Cardiac muscle cell (in vitro differentiated cells and primary cell): ENCODE measurements at regions not wholly inside any gene's neighbourhood (a gene's known extent, or its start where the extent isn't known, plus 50 kb on each side); places are given as distances from the start of the nearest gene placed in this dataset.
"Not testable (repeated sequence)": the region's sequence is repeated elsewhere in the genome, so short reads cannot be mapped to it uniquely, and the experiment has no call there.

Source experiments
- DNase-seq, 2 donors: peaks; one replicate each; pipeline versions ENCODE4 v3.0.0 to v3.0.0-alpha.2; 2010 to 2017; ENCODE audit warnings: low read depth in 1 of 2, low spot score in 1 of 2
- H3K27ac ChIP-seq: fragments of 200-600 bp; sonication (generic); 2 replicates; pipeline ENCODE4 v1.5.1; 2016
- H3K27me3 ChIP-seq: fragments of 200-600 bp; sonication (generic); 2 replicates; pipeline ENCODE4 v1.6.0; 2016; ENCODE audit warnings: control low read depth
- H3K36me3 ChIP-seq: fragments of 200-600 bp; sonication (generic); 2 replicates; pipeline ENCODE4 v1.5.1; 2016; ENCODE audit warnings: control low read depth
- H3K4me1 ChIP-seq: fragments of 200-600 bp; sonication (generic); 2 replicates; pipeline ENCODE4 v1.8.1; 2017; ENCODE audit warnings: low read depth, mild to moderate bottlenecking, mixed run types
- H3K4me3 ChIP-seq: fragments of 200-600 bp; sonication (generic); 2 replicates; pipeline ENCODE4 v1.5.1; 2016; ENCODE audit warnings: mild to moderate bottlenecking
- H3K9me3 ChIP-seq: fragments of 200-600 bp; sonication (generic); 2 replicates; pipeline ENCODE4 v1.5.1; 2017; ENCODE audit warnings: low read depth, mild to moderate bottlenecking, control low read depth
- TF ChIP-seq, protein P1 (sequence below): IDR thresholded peaks from 2 replicates; pipeline ENCODE4 v1.5.1; 2012; ENCODE audit warnings: low read depth, mild to moderate bottlenecking, low read length

DNA sequence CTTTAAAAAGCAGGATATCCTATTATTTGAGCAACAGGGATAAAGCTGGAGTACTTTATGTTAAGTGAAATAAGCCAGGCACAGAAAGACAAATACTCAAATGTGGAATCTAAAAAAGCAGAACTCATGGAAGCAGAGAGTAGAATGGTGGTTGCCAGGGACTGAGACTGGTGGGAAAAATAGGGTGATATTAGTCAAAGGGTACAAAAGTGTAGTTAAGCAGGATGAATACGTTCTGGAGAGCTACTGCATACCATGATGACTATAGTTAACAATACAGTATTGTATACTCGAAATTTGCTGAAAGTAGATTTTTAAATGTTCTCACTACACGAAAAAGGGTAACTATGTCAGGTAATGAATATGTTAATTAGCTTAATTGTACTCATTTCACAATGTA lies 125.5 kb upstream of the VSTM2A start:
- Histone ChIP-seq H3K36me3 (no peaks in the 10 kb centered on the region), H3K4me3 (no peak overlapping the region), H3K9me3 (no peaks in the 10 kb centered on the region), H3K4me1 (no peaks in the 10 kb centered on the region), H3K27ac (no peak overlapping the region), H3K27me3 (no peaks in the 10 kb centered on the region)
- TF ChIP-seq, protein P1, sequence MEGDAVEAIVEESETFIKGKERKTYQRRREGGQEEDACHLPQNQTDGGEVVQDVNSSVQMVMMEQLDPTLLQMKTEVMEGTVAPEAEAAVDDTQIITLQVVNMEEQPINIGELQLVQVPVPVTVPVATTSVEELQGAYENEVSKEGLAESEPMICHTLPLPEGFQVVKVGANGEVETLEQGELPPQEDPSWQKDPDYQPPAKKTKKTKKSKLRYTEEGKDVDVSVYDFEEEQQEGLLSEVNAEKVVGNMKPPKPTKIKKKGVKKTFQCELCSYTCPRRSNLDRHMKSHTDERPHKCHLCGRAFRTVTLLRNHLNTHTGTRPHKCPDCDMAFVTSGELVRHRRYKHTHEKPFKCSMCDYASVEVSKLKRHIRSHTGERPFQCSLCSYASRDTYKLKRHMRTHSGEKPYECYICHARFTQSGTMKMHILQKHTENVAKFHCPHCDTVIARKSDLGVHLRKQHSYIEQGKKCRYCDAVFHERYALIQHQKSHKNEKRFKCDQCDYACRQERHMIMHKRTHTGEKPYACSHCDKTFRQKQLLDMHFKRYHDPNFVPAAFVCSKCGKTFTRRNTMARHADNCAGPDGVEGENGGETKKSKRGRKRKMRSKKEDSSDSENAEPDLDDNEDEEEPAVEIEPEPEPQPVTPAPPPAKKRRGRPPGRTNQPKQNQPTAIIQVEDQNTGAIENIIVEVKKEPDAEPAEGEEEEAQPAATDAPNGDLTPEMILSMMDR = no peak
- DNase-seq = no peak

DNA sequence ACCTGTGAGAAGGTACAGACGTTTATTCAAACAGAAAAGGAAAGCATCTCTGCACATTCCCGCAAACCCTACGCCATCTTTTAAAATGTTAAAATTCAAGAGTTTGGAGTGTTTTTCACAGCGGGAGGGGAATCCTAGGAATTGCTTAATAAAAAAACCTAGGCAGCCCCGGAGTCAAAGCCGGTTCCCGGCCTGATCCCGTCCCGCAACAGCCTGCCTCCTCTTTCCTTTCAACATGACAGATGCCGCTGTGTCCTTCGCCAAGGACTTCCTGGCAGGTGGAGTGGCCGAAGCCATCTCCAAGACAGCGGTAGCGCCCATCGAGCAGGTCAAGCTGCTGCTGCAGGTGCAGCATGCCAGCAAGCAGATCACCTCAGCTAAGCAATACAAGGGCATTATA lies 123.0 kb upstream of the VSTM2A start:
- DNase-seq = no peak

DNA sequence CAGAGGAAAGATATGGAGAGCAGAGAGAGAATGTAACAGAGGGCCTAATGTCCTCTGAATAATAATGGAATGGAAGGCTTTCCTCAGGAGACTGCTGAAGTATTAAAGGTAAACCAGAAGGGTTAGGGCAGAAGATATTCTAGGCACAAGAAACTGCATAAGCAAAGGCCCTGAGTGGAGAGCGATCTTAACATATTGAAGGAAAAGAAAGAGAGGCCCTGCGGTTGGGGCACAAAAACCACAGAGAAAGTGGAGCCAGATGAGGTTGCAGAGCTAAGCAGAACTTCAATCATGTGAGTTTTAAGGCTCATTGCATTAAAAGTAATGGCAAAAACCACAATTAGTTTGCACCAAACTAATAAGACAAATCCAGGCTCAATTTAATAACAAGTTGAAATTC lies 115.8 kb upstream of the VSTM2A start:
- TF ChIP-seq, protein P1 = no peak
- no peaks in the 10 kb centered on the region for H3K4me1 ChIP-seq
- no peaks in the 10 kb centered on the region for H3K36me3 ChIP-seq
- H3K27me3 ChIP-seq = no peaks in the 10 kb centered on the region
- H3K4me3 ChIP-seq = no peak overlapping the region
- no peaks in the 10 kb centered on the region for H3K9me3 ChIP-seq
- DNase-seq = no peak
- H3K27ac ChIP-seq = no peak overlapping the region

More for the DNA sequence above, 123.0 kb upstream of the VSTM2A start:
- H3K4me1 ChIP-seq = no peaks in the 10 kb centered on the region
- H3K4me3 ChIP-seq = no peak overlapping the region
- no peak overlapping the region for H3K27ac ChIP-seq
- no peaks in the 10 kb centered on the region for H3K27me3 ChIP-seq
- H3K36me3 ChIP-seq = no peaks in the 10 kb centered on the region
- TF ChIP-seq, protein P1 = no peak
- no peaks in the 10 kb centered on the region for H3K9me3 ChIP-seq

DNA sequence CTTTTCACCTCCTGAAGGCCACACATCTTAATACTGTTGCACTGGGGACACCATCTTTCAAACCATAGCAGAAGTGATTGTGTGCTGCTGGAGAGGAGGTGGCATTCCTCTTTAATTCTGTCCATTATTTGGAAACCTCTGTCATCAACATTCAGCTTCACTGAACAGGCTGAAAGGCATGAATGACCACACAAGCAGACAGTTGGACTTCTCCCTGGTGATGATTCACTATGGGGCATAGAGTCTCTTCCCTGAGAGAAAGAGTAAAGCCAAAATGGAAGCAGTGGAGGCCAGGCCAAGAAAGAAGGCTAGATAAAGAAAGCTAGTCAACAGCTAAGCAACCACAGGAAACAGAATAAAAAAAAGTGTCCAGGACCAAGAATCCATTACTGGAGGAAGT lies 113.1 kb upstream of the VSTM2A start:
- Histone ChIP-seq H3K9me3 (no peaks in the 10 kb centered on the region), H3K27me3 (no peaks in the 10 kb centered on the region), H3K4me1 (no peaks in the 10 kb centered on the region), H3K4me3 (no peak overlapping the region), H3K27ac (no peak overlapping the region), H3K36me3 (no peaks in the 10 kb centered on the region)
- no peak for DNase-seq
- TF ChIP-seq, protein P1 = no peak

DNA sequence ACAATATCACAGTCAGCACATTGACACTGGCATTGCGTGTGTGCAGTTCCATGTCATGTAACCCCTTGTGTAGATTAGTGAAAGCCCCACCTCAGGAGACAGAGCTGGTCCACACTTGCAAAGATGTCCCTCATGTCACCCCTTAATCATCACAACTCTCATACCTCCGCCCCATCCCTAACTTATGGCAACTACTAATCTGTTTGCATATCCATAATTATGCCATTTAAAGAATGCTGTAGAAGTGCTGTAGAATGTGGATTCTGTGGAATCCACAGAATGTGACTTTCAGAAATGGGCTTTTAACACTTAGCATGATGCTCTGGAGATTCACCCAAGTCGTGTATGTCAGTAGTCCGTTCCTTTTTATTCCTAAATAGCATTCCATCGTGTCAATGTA lies 102.8 kb upstream of the VSTM2A start:
- no peak overlapping the region for H3K4me3 ChIP-seq
- no peaks in the 10 kb centered on the region for H3K9me3 ChIP-seq
- no peaks in the 10 kb centered on the region for H3K27me3 ChIP-seq
- no peaks in the 10 kb centered on the region for H3K4me1 ChIP-seq
- no peak overlapping the region for H3K27ac ChIP-seq
- DNase-seq = no peak
- TF ChIP-seq, protein P1 = no peak
- H3K36me3 ChIP-seq = no peaks in the 10 kb centered on the region

DNA sequence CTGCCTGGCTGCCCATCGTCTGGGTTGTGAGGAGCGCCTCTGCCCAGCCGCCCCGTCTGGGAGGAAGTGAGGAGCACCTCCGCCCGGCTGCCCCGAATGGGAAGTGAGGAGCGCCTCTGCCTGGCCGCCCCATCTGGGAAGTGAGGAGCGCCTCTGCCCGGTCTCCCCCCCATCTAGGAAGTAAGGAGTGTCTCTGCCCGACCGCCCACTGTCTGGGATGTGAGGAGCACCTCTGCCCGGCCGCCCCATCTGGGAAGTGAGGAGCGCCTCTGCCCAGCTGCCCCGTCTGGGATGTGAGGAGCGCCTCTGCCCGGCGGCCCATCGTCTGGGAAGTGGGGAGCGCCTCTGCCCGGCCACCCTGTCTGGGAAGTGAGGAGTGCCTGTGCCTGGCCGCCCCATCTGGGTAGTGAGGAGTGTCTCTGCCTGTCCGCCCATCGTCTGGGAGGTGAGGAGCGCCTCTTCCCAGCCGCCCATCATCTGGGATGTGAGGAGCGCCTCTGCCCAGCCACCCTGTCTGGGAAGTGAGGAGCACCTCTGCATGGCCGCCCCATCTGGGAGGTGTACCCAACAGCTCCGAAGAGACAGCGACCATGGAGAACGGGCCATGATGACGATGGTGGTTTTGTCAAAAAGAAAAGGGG lies 98.0 kb upstream of the VSTM2A start:
- H3K27me3 ChIP-seq, DNase-seq, H3K4me3 ChIP-seq, H3K27ac ChIP-seq, H3K4me1 ChIP-seq, H3K36me3 ChIP-seq, H3K9me3 ChIP-seq: not testable (repeated sequence)

DNA sequence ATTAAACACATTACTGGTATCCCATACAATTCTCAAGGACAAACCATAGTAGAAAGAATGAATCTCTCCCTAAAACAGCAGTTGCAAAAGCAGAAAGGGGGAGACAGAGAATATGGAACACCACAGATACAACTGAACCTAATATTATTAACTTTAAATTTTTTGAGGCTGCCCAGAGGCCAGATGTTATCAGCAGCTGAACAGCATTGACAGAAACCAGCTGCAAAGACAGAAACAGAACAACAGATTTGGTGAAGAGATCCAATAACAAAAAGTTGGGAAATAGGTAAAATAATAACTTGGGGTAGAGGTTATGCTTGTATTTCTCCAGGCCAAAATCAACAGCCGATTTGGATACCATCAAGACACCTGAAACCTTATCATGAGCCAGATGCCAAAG lies 89.0 kb upstream of the VSTM2A start:
- not testable (repeated sequence) for H3K4me1 ChIP-seq, H3K9me3 ChIP-seq, H3K36me3 ChIP-seq, H3K27ac ChIP-seq, H3K4me3 ChIP-seq, DNase-seq, H3K27me3 ChIP-seq

DNA sequence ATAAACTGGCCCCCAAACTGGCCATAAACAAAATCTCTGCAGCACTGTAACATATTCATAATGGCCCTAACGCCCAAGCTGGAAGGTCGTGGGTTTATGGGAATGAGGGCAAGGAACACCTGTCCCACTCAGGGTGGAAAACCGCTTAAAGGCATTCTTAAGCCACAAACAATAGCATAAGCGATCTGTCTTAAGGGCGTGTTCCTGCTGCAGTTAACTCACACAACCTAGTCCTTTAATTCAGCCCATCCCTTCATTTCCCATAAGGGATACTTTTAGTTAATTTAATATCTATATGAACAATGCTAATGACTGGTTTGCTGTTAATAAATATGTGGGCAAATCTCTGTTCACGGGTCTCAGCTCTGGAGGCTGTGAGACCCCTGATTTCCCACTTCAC lies 87.5 kb upstream of the VSTM2A start:
- not testable (repeated sequence) for H3K4me3 ChIP-seq, H3K4me1 ChIP-seq, H3K36me3 ChIP-seq, DNase-seq, H3K27me3 ChIP-seq, H3K9me3 ChIP-seq, H3K27ac ChIP-seq
